GM23338 (cell line): ENCODE measurements at regions not wholly inside any gene's neighbourhood (a gene's known extent, or its start where the extent isn't known, plus 50 kb on each side); places are given as distances from the start of the nearest gene placed in this dataset.

Source experiments
- CREB1 ChIP-seq: fragments of 250-450 bp; sonication (Bioruptor Pico); IDR thresholded peaks from 2 replicates; pipeline ENCODE4 v1.5.0; 2020; ENCODE audit warnings: low read depth, mild to moderate bottlenecking, moderate library complexity
- EZH2 ChIP-seq: fragments of 200-600 bp; sonication (generic); IDR thresholded peaks from one replicate; pipeline ENCODE4 v1.8.0; 2017; ENCODE audit warnings: antibody characterized with exemption, mild to moderate bottlenecking, low read depth; ENCODE audit not compliant: unreplicated experiment
- JUNB ChIP-seq: IDR thresholded peaks from one replicate; pipeline ENCODE4 v1.6.1; 2016; ENCODE audit warnings: antibody characterized with exemption; ENCODE audit not compliant: unreplicated experiment
- POLR2AphosphoS5 ChIP-seq: IDR thresholded peaks from 2 replicates; pipeline ENCODE4 v1.6.1; 2016; ENCODE audit warnings: antibody characterized with exemption, low read depth
- ZNF331 ChIP-seq: fragments of 250-450 bp; sonication (Bioruptor Pico); IDR thresholded peaks from 2 replicates; pipeline ENCODE4 v1.5.0; 2020; ENCODE audit warnings: low read depth, mild to moderate bottlenecking, moderate library complexity
- TF ChIP-seq, protein P1 (sequence below), 2 experiments: fragments of 200-600 bp in 1 of 2; sonication (generic) in 1 of 2; conservative IDR thresholded peaks; 2 replicates each; pipeline versions ENCODE4 v1.5.1 to v1.6.1; 2016 to 2017; ENCODE audit warnings: antibody characterized with exemption in 2 of 2, low read depth in 2 of 2, mild to moderate bottlenecking in 2 of 2, moderate library complexity in 1 of 2
- TF ChIP-seq, protein P2 (sequence below): IDR thresholded peaks from 2 replicates; pipeline ENCODE4 v1.6.1; 2016; ENCODE audit warnings: antibody characterized with exemption
- TF ChIP-seq, protein P3 (sequence below): IDR thresholded peaks from one replicate; pipeline ENCODE4 v1.6.1; 2018; ENCODE audit warnings: antibody characterized with exemption; ENCODE audit not compliant: unreplicated experiment
- TF ChIP-seq, protein P4 (sequence below): fragments of 250-450 bp; sonication (Bioruptor Pico); IDR thresholded peaks from 2 replicates; pipeline ENCODE4 v1.5.0; 2020; ENCODE audit warnings: mild to moderate bottlenecking, moderate library complexity

- TF ChIP-seq, protein P1, sequence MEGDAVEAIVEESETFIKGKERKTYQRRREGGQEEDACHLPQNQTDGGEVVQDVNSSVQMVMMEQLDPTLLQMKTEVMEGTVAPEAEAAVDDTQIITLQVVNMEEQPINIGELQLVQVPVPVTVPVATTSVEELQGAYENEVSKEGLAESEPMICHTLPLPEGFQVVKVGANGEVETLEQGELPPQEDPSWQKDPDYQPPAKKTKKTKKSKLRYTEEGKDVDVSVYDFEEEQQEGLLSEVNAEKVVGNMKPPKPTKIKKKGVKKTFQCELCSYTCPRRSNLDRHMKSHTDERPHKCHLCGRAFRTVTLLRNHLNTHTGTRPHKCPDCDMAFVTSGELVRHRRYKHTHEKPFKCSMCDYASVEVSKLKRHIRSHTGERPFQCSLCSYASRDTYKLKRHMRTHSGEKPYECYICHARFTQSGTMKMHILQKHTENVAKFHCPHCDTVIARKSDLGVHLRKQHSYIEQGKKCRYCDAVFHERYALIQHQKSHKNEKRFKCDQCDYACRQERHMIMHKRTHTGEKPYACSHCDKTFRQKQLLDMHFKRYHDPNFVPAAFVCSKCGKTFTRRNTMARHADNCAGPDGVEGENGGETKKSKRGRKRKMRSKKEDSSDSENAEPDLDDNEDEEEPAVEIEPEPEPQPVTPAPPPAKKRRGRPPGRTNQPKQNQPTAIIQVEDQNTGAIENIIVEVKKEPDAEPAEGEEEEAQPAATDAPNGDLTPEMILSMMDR (conservative IDR thresholded peaks at IDR 0.05; ENCODE audit: low read depth in 2 of 2) = no peak
- no peak for TF ChIP-seq POLR2AphosphoS5
- TF ChIP-seq, protein P2, sequence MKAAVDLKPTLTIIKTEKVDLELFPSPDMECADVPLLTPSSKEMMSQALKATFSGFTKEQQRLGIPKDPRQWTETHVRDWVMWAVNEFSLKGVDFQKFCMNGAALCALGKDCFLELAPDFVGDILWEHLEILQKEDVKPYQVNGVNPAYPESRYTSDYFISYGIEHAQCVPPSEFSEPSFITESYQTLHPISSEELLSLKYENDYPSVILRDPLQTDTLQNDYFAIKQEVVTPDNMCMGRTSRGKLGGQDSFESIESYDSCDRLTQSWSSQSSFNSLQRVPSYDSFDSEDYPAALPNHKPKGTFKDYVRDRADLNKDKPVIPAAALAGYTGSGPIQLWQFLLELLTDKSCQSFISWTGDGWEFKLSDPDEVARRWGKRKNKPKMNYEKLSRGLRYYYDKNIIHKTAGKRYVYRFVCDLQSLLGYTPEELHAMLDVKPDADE = no peak
- TF ChIP-seq CREB1 = no peak
- TF ChIP-seq JUNB = no peak
- TF ChIP-seq, protein P3, sequence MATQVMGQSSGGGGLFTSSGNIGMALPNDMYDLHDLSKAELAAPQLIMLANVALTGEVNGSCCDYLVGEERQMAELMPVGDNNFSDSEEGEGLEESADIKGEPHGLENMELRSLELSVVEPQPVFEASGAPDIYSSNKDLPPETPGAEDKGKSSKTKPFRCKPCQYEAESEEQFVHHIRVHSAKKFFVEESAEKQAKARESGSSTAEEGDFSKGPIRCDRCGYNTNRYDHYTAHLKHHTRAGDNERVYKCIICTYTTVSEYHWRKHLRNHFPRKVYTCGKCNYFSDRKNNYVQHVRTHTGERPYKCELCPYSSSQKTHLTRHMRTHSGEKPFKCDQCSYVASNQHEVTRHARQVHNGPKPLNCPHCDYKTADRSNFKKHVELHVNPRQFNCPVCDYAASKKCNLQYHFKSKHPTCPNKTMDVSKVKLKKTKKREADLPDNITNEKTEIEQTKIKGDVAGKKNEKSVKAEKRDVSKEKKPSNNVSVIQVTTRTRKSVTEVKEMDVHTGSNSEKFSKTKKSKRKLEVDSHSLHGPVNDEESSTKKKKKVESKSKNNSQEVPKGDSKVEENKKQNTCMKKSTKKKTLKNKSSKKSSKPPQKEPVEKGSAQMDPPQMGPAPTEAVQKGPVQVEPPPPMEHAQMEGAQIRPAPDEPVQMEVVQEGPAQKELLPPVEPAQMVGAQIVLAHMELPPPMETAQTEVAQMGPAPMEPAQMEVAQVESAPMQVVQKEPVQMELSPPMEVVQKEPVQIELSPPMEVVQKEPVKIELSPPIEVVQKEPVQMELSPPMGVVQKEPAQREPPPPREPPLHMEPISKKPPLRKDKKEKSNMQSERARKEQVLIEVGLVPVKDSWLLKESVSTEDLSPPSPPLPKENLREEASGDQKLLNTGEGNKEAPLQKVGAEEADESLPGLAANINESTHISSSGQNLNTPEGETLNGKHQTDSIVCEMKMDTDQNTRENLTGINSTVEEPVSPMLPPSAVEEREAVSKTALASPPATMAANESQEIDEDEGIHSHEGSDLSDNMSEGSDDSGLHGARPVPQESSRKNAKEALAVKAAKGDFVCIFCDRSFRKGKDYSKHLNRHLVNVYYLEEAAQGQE = no peak
- TF ChIP-seq EZH2 = no peak
- TF ChIP-seq, protein P4, sequence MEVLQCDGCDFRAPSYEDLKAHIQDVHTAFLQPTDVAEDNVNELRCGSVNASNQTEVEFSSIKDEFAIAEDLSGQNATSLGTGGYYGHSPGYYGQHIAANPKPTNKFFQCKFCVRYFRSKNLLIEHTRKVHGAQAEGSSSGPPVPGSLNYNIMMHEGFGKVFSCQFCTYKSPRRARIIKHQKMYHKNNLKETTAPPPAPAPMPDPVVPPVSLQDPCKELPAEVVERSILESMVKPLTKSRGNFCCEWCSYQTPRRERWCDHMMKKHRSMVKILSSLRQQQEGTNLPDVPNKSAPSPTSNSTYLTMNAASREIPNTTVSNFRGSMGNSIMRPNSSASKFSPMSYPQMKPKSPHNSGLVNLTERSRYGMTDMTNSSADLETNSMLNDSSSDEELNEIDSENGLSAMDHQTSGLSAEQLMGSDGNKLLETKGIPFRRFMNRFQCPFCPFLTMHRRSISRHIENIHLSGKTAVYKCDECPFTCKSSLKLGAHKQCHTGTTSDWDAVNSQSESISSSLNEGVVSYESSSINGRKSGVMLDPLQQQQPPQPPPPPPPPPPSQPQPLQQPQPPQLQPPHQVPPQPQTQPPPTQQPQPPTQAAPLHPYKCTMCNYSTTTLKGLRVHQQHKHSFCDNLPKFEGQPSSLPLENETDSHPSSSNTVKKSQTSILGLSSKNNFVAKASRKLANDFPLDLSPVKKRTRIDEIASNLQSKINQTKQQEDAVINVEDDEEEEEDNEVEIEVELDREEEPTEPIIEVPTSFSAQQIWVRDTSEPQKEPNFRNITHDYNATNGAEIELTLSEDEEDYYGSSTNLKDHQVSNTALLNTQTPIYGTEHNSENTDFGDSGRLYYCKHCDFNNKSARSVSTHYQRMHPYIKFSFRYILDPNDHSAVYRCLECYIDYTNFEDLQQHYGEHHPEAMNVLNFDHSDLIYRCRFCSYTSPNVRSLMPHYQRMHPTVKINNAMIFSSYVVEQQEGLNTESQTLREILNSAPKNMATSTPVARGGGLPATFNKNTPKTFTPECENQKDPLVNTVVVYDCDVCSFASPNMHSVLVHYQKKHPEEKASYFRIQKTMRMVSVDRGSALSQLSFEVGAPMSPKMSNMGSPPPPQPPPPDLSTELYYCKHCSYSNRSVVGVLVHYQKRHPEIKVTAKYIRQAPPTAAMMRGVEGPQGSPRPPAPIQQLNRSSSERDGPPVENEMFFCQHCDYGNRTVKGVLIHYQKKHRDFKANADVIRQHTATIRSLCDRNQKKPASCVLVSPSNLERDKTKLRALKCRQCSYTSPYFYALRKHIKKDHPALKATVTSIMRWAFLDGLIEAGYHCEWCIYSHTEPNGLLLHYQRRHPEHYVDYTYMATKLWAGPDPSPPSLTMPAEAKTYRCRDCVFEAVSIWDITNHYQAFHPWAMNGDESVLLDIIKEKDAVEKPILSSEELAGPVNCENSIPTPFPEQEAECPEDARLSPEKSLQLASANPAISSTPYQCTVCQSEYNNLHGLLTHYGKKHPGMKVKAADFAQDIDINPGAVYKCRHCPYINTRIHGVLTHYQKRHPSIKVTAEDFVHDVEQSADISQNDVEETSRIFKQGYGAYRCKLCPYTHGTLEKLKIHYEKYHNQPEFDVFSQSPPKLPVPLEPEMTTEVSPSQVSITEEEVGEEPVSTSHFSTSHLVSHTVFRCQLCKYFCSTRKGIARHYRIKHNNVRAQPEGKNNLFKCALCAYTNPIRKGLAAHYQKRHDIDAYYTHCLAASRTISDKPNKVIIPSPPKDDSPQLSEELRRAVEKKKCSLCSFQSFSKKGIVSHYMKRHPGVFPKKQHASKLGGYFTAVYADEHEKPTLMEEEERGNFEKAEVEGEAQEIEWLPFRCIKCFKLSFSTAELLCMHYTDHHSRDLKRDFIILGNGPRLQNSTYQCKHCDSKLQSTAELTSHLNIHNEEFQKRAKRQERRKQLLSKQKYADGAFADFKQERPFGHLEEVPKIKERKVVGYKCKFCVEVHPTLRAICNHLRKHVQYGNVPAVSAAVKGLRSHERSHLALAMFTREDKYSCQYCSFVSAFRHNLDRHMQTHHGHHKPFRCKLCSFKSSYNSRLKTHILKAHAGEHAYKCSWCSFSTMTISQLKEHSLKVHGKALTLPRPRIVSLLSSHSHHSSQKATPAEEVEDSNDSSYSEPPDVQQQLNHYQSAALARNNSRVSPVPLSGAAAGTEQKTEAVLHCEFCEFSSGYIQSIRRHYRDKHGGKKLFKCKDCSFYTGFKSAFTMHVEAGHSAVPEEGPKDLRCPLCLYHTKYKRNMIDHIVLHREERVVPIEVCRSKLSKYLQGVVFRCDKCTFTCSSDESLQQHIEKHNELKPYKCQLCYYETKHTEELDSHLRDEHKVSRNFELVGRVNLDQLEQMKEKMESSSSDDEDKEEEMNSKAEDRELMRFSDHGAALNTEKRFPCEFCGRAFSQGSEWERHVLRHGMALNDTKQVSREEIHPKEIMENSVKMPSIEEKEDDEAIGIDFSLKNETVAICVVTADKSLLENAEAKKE (CRISPR knock-in tag) = no peak
- TF ChIP-seq ZNF331 = no peak
These were observed 60.1 kb upstream of the DLX2 start for GRCh38 chr2:172162739-172163336.
